ENCODE measurements at regions not wholly inside any gene's neighbourhood (a gene's known extent, or its start where the extent isn't known, plus 50 kb on each side); places are given as distances from the start of the nearest gene placed in this dataset.

DNA sequence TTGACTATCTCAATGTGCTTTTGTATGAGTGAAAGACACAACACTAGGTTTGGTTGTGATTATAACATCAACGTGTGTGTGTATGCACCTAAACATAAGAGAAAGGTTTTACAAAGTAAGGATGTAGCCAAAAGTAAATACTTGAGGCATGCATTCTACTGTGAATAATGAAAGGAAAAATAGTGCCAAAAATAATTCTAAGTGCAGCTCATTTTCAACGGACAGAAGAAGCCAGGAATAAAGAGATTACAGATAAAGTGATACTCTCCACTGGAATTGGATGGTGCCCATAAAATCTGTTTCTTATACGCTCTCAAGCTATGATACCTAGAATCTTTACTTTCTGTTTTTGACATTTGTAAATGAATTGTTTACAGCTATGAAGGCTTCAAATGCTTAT, 135.0 kb upstream of the TMEM72 start:
- TF ChIP-seq, protein P1, sequence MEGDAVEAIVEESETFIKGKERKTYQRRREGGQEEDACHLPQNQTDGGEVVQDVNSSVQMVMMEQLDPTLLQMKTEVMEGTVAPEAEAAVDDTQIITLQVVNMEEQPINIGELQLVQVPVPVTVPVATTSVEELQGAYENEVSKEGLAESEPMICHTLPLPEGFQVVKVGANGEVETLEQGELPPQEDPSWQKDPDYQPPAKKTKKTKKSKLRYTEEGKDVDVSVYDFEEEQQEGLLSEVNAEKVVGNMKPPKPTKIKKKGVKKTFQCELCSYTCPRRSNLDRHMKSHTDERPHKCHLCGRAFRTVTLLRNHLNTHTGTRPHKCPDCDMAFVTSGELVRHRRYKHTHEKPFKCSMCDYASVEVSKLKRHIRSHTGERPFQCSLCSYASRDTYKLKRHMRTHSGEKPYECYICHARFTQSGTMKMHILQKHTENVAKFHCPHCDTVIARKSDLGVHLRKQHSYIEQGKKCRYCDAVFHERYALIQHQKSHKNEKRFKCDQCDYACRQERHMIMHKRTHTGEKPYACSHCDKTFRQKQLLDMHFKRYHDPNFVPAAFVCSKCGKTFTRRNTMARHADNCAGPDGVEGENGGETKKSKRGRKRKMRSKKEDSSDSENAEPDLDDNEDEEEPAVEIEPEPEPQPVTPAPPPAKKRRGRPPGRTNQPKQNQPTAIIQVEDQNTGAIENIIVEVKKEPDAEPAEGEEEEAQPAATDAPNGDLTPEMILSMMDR (IDR thresholded peaks at IDR 0.05), result no peak
- no peak for TF ChIP-seq POLR2A (IDR thresholded peaks at IDR 0.05)

Data from esophagus squamous epithelium (tissue), 4 donors.